ENCODE measurements at regions not wholly inside any gene's neighbourhood (a gene's known extent, or its start where the extent isn't known, plus 50 kb on each side); places are given as distances from the start of the nearest gene placed in this dataset.

DNA sequence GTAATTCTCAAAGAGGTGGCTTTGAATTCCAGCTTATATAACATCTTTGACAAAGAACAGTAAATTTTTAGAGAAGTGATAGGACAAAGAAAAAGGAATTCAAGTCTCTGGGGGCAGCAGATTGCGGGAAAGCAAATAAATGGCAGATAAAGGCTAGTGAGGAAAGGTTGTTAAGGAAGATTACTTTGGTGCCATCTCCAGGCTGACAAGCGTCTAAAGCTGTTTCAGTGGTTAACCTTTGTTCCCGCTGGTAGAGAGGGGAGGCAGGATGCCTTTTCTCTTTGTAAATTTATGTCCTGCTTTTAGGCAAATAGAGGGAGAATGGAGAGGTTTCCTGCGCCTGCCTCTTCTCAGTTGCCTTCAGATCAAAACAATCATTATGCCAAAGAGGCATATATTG is 431.2 kb upstream of the CHST9 start:
- Histone ChIP-seq H3K9me3 (ENCODE audit: insufficient read depth, low read length) (no peaks in the 10 kb centered on the region), H3K4me1 (ENCODE audit: insufficient read depth, insufficient read length) (no peaks in the 10 kb centered on the region), H3K9ac (ENCODE audit: insufficient read length, low read depth) (no peak overlapping the region), H3K4me3 (ENCODE audit: insufficient read length, low read depth) (no peak overlapping the region), H3K36me3 (ENCODE audit: insufficient read depth, insufficient read length, low read length) (no peaks in the 10 kb centered on the region), H3K27me3 (ENCODE audit: insufficient read depth, insufficient read length) (no peaks in the 10 kb centered on the region)
- DNase-seq (ENCODE audit: low read depth, low spot score), result no peak
- TF ChIP-seq SUZ12 (IDR thresholded peaks at IDR 0.05; ENCODE audit: extremely low read depth, insufficient read depth, insufficient read length) (no peak), ZNF274 (IDR thresholded peaks at IDR 0.05; ENCODE audit: low read depth, low read length) (no peak), YY1 (IDR thresholded peaks at IDR 0.05; ENCODE audit: insufficient read depth, insufficient read length) (no peak)

GRCh38 chr18:27614951-27615844 is 430.1 kb upstream of the CHST9 start:
- TF ChIP-seq YY1 (IDR thresholded peaks at IDR 0.05; ENCODE audit: insufficient read depth, insufficient read length) (no peak), SUZ12 (IDR thresholded peaks at IDR 0.05; ENCODE audit: extremely low read depth, insufficient read depth, insufficient read length) (no peak), ZNF274 (IDR thresholded peaks at IDR 0.05; ENCODE audit: low read depth, low read length) (no peak)
- Histone ChIP-seq H3K9me3 (ENCODE audit: insufficient read depth, low read length) (no peaks in the 10 kb centered on the region), H3K4me3 (ENCODE audit: insufficient read length, low read depth) (no peak overlapping the region)

DNA sequence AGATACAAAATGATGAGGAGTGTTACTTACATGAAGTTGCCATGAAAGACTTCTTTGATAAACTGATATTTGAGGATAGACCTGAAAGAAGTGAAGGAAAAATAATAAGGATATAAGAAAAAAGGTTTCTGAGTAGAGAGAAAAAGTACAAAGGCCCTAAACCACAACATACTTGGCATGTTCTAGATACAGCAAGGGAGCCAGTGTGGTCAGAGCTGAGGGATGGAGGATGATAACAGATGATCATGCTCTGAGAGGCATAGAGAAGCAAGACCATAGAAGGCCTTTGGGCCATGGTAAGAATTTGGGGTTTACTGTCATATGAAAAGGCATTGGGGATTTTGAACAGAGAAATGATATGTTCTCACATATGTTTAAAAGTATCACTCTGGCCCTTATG is 424.1 kb upstream of the CHST9 start:
- H3K4me1 ChIP-seq (ENCODE audit: insufficient read depth, insufficient read length), result no peaks in the 10 kb centered on the region
- TF ChIP-seq SUZ12 (IDR thresholded peaks at IDR 0.05; ENCODE audit: extremely low read depth, insufficient read depth, insufficient read length), result no peak
- TF ChIP-seq YY1 (IDR thresholded peaks at IDR 0.05; ENCODE audit: insufficient read depth, insufficient read length), result no peak
- no peak for TF ChIP-seq ZNF274 (IDR thresholded peaks at IDR 0.05; ENCODE audit: low read depth, low read length)
- H3K36me3 ChIP-seq (ENCODE audit: insufficient read depth, insufficient read length, low read length), result no peaks in the 10 kb centered on the region
- H3K9ac ChIP-seq (ENCODE audit: insufficient read length, low read depth), result no peak overlapping the region
- H3K4me3 ChIP-seq (ENCODE audit: insufficient read length, low read depth), result no peak overlapping the region
- no peak for DNase-seq (ENCODE audit: low read depth, low spot score)
- no peaks in the 10 kb centered on the region for H3K9me3 ChIP-seq (ENCODE audit: insufficient read depth, low read length)
- no peaks in the 10 kb centered on the region for H3K27me3 ChIP-seq (ENCODE audit: insufficient read depth, insufficient read length)

More at GRCh38 chr18:27614951-27615844, 430.1 kb upstream of the CHST9 start:
- no peaks in the 10 kb centered on the region for H3K27me3 ChIP-seq (ENCODE audit: insufficient read depth, insufficient read length)
- H3K36me3 ChIP-seq (ENCODE audit: insufficient read depth, insufficient read length, low read length), result no peaks in the 10 kb centered on the region
- no peak for DNase-seq (ENCODE audit: low read depth, low spot score)
- no peaks in the 10 kb centered on the region for H3K4me1 ChIP-seq (ENCODE audit: insufficient read depth, insufficient read length)
- no peak overlapping the region for H3K9ac ChIP-seq (ENCODE audit: insufficient read length, low read depth)

- Histone ChIP-seq H3K9me3 (ENCODE audit: insufficient read depth, low read length) (no peaks in the 10 kb centered on the region), H3K4me1 (ENCODE audit: insufficient read depth, insufficient read length) (no peaks in the 10 kb centered on the region), H3K9ac (ENCODE audit: insufficient read length, low read depth) (no peak overlapping the region), H3K4me3 (ENCODE audit: insufficient read length, low read depth) (no peak overlapping the region), H3K27me3 (ENCODE audit: insufficient read depth, insufficient read length) (no peaks in the 10 kb centered on the region), H3K36me3 (ENCODE audit: insufficient read depth, insufficient read length, low read length) (no peaks in the 10 kb centered on the region)
- DNase-seq (ENCODE audit: low read depth, low spot score), result no peak
- no peak for TF ChIP-seq SUZ12 (IDR thresholded peaks at IDR 0.05; ENCODE audit: extremely low read depth, insufficient read depth, insufficient read length)
- no peak for TF ChIP-seq YY1 (IDR thresholded peaks at IDR 0.05; ENCODE audit: insufficient read depth, insufficient read length)
- TF ChIP-seq ZNF274 (IDR thresholded peaks at IDR 0.05; ENCODE audit: low read depth, low read length), result no peak
Measured at GRCh38 chr18:27608742-27609141, 423.6 kb upstream of the CHST9 start.

- Histone ChIP-seq H3K9ac (ENCODE audit: insufficient read length, low read depth) (no peak overlapping the region), H3K4me1 (ENCODE audit: insufficient read depth, insufficient read length) (no peaks in the 10 kb centered on the region), H3K36me3 (ENCODE audit: insufficient read depth, insufficient read length, low read length) (no peaks in the 10 kb centered on the region), H3K9me3 (ENCODE audit: insufficient read depth, low read length) (no peaks in the 10 kb centered on the region), H3K4me3 (ENCODE audit: insufficient read length, low read depth) (no peak overlapping the region), H3K27me3 (ENCODE audit: insufficient read depth, insufficient read length) (no peaks in the 10 kb centered on the region)
- TF ChIP-seq YY1 (IDR thresholded peaks at IDR 0.05; ENCODE audit: insufficient read depth, insufficient read length), result no peak
- TF ChIP-seq SUZ12 (IDR thresholded peaks at IDR 0.05; ENCODE audit: extremely low read depth, insufficient read depth, insufficient read length), result no peak
- TF ChIP-seq ZNF274 (IDR thresholded peaks at IDR 0.05; ENCODE audit: low read depth, low read length), result no peak
- DNase-seq (ENCODE audit: low read depth, low spot score), result no peak
Measured at GRCh38 chr18:27608174-27608573, 423.1 kb upstream of the CHST9 start.

GRCh38 chr18:27606741-27607140 is 421.6 kb upstream of the CHST9 start:
- TF ChIP-seq ZNF274 (IDR thresholded peaks at IDR 0.05; ENCODE audit: low read depth, low read length) (no peak), SUZ12 (IDR thresholded peaks at IDR 0.05; ENCODE audit: extremely low read depth, insufficient read depth, insufficient read length) (no peak), YY1 (IDR thresholded peaks at IDR 0.05; ENCODE audit: insufficient read depth, insufficient read length) (no peak)
- H3K27me3 ChIP-seq (ENCODE audit: insufficient read depth, insufficient read length), result no peaks in the 10 kb centered on the region
- no peaks in the 10 kb centered on the region for H3K4me1 ChIP-seq (ENCODE audit: insufficient read depth, insufficient read length)
- no peak for DNase-seq (ENCODE audit: low read depth, low spot score)
- H3K4me3 ChIP-seq (ENCODE audit: insufficient read length, low read depth), result no peak overlapping the region
- H3K9ac ChIP-seq (ENCODE audit: insufficient read length, low read depth), result no peak overlapping the region
- no peaks in the 10 kb centered on the region for H3K9me3 ChIP-seq (ENCODE audit: insufficient read depth, low read length)
- H3K36me3 ChIP-seq (ENCODE audit: insufficient read depth, insufficient read length, low read length), result no peaks in the 10 kb centered on the region

GRCh38 chr18:27605107-27605834 is 420.2 kb upstream of the CHST9 start:
- TF ChIP-seq ZNF274 (IDR thresholded peaks at IDR 0.05; ENCODE audit: low read depth, low read length) (no peak), SUZ12 (IDR thresholded peaks at IDR 0.05; ENCODE audit: extremely low read depth, insufficient read depth, insufficient read length) (no peak), YY1 (IDR thresholded peaks at IDR 0.05; ENCODE audit: insufficient read depth, insufficient read length) (no peak)
- Histone ChIP-seq H3K9ac (ENCODE audit: insufficient read length, low read depth) (no peak overlapping the region), H3K27me3 (ENCODE audit: insufficient read depth, insufficient read length) (no peaks in the 10 kb centered on the region), H3K4me1 (ENCODE audit: insufficient read depth, insufficient read length) (no peaks in the 10 kb centered on the region), H3K4me3 (ENCODE audit: insufficient read length, low read depth) (no peak overlapping the region), H3K36me3 (ENCODE audit: insufficient read depth, insufficient read length, low read length) (no peaks in the 10 kb centered on the region), H3K9me3 (ENCODE audit: insufficient read depth, low read length) (no peaks in the 10 kb centered on the region)
- DNase-seq (ENCODE audit: low read depth, low spot score), result peak; percentile 30
